DMS53 (cell line): ENCODE measurements at regions not wholly inside any gene's neighbourhood (a gene's known extent, or its start where the extent isn't known, plus 50 kb on each side); places are given as distances from the start of the nearest gene placed in this dataset.
A peak's percentile ranks its signal among the peaks of the same experiment; 100 is the strongest.

Experiments used
- DNase-seq: peaks from one replicate; lab custom pipeline; 2025; lab: John Stamatoyannopoulos, UW

- no peak for DNase-seq
Observed at GRCh38 chr12:102781117-102781516, 135.9 kb downstream of the PAH start.

GRCh38 chr12:102776041-102776440 is 141.0 kb downstream of the PAH start:
- DNase-seq = no peak

DNA sequence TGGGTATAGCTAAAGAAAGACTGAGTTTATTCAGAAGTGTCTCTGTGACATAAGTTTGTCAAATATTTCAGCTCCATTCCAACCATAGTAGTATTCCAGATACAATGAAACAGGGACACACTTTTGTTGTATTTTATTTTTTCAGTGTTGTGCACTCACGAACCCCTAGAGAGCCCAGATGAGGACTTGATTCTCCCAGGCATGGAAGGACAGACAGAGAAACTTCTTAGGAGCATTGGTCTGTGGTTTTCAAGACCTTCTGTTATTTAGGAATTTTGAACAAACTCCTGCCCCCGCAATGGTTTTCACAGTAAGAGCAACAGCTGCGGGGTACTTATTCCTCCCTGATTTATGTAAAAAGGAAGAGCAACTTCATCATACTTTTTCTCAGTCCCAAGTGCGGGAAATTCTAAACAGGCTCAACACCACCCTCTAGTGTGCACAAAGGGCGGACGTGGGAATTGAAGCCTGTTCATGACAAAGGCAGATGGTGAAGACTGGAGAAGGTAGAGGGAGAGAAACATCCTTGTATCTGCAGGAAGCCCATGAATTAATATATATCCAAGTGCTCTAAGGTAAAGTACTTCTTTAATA is 147.6 kb downstream of the PAH start:
- DNase-seq = peak; percentile 88

DNA sequence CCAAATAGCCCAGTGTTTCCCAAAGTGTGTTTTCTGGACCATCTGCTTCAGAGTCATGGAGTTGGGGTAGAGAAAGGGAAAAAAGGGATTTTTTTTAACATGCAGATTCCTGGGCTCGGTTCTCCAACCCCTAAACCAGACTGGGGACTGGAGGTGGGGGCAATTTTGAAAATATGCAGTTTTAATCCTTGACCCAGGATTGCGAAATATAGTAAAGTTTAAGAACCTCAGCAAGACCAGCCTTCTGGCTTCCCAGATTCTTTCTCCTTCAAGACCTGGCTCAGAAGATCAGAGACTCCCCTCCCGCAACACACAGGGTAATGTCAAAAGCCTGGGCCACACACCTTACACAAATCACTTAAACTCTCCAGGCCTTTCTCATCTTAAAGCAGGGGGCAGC is 150.1 kb downstream of the PAH start:
- no peak for DNase-seq

DNA sequence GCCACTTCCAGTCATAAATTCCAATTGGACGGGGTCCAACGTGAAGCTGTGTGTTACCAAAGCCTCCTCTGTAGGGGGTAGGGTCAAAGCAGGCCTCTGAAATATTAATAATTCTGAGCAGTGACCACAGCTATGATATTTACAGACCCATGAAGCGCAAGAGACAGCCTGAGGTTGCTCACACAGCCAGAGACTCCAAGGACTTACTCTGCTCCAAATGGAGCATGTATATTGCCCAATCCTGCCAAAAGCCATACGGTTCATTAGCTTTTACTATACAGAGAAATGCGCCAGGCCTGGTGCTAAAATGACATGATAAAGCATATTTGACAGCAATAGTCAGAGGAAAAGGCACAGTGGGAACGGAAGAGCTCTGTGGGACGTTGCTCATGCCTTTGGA is 151.3 kb downstream of the PAH start:
- no peak for DNase-seq

GRCh38 chr12:102763471-102763870 is 153.6 kb downstream of the PAH start:
- no peak for DNase-seq

- DNase-seq = no peak
Observed at GRCh38 chr12:102763061-102763460, 154.0 kb downstream of the PAH start.

DNA sequence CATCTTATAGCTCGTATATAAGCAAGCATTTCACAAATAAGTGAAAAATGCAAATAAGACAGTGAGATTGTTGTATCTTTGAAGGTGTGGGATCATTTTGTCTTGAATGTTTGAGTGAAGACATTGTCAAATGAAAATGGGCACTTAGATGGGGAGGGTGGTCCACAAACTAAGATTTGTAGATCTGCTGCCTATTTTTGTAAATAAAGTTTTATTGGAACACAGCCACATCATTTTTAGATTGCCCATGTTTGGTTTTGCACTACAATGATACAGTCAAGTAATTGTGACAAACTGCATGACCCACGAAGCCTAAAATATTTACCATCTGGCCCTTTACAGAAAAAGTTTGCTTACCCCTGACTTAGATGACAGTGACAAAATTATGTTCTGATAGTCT is 156.7 kb downstream of the PAH start:
- no peak for DNase-seq

GRCh38 chr12:102759466-102759865 is 157.6 kb downstream of the PAH start:
- no peak for DNase-seq

DNA sequence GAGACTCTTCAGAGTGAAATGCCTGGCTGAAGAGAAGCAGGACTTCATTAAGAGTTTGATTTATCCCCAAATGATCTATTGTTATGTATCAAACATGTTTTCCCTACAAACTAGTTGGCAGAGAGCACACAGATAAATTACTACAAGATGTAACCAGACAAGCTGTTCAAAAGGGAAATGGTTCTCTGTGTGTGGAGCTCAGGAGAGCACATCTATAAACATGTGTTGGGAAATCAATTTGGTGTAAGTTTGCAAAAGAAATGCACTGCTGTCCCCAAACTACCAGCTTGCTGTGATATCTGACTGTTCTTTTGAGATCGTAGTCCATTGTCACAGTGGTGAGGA is 159.2 kb downstream of the PAH start:
- DNase-seq = no peak

DNA sequence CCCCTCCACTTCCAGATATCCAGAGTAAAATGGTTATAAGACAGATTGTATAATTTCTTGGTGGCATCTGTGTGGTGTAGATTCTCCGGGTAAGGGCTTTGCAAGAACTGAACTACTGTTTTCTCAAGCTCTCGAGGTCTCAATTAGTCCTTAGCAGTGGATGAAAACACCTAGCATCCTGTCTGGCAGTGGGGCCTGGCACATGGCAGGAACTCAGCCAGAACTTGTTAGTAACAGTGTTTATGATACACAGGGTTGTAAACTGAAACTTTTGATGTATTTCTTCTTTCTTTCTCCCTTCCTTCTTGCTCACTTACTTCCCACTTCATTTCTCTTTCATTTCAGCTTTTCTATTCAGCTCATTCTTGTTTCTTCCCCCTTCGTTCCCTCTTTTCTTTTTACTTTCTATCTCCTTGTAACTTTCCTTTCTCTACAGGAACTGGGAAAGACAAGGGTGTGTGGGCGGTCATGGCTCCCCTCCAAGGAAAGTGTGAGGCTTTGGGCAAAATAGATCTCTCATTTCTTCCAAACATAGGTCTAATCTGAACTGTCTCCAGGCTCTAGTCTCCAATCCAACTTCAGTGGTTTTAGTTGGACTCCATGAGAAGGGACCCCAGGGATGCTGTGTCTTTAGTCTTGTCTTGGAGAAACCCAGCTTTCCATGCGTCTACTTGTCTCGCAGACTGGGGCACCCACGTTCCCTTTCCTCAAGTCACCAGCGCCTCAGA is 159.7 kb downstream of the PAH start:
- DNase-seq = no peak

DNA sequence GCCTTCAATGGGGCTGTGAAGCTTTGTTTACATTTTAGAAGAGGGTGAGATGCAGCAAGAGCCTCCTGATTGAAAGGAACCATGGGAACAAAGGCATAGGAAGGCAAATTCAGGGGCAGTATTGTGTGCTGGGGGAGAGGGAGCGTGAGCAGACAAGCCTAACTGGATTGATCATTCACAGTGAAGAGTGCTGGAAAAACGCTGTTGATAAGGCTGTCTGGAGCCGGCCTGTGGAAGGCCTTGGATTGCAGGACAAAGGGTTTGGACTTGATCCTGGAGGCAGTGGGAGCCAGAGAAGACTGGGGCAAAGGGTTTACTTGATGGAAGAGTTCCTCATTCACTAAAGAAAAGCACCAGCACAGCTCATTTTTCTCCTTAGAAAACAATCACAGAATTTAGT is 160.5 kb downstream of the PAH start:
- no peak for DNase-seq

DNA sequence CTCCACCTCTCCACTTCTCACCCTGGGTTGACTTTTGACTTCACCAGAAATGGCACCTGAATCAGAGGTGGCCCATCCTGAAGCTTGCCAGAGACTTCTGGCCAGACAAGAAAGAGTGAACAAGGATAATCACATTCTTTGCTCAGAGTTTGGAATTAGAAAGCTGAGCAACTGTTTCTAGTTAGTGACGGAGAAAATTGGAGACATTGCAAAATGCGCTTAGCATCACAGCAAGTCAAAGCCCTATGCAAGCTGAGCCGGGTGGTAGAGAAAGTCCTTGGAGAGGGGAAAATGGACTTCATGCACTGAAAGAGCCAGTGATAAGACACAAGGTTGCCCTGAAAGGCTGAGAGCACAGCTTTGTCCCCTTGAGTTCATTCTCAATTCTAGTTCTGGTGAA is 161.8 kb downstream of the PAH start:
- DNase-seq = no peak

DNA sequence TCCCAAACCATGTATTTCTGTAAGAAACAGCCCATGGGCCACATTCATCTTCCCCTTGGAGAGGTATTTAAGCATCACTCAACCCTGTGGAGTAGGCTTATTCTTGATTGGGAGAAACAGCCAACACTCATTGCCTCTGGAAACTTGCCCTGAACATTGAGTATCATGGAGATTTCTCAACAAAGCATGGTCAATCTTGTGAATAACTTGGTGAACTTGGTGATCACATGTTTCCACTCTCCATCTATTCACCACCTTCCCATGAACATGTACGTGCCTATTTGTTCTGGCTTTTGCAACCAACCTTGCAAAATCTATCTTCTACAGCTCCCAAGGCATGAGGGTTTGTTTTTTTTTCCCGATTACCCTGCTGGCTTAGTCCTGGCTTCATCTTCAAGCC is 163.2 kb downstream of the PAH start:
- DNase-seq = no peak

DNA sequence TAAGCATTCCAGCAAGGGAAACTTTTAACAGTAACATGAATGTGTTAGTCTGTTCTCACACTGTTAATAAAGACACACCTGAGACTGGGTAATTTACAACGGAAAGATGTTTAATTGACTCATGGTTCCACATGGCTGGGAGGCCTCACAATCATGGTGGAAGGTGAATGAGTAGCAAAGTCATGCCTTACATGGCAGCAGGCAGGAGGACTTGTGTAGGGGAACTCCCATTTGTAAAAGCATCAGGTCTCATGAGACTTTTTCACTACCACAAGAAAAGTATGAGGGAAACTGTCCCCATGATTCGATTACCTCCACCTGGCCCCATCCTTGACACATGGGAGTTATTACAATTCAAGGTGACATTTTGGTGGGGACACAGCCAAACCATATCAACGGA is 168.3 kb downstream of the PAH start:
- no peak for DNase-seq

DNA sequence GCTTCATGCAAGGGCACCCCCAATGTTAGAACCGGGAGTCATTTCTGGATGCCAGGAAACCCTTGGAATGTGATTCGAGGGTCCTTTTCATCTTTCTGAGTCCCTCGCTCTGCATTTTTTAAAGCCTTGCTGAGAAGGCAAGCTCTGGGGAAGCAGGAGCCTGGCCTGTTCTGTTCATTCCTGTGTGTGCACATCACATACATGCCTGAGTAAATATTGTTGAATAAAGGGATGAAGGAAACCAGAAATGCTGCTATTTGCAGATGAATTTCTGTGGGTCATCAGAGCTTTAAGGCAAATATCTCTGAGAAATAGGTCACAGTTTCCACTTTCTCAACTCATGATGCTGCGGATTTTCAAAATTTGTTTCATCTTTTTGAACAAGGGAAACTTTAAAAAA is 170.1 kb downstream of the PAH start:
- DNase-seq = no peak

DNA sequence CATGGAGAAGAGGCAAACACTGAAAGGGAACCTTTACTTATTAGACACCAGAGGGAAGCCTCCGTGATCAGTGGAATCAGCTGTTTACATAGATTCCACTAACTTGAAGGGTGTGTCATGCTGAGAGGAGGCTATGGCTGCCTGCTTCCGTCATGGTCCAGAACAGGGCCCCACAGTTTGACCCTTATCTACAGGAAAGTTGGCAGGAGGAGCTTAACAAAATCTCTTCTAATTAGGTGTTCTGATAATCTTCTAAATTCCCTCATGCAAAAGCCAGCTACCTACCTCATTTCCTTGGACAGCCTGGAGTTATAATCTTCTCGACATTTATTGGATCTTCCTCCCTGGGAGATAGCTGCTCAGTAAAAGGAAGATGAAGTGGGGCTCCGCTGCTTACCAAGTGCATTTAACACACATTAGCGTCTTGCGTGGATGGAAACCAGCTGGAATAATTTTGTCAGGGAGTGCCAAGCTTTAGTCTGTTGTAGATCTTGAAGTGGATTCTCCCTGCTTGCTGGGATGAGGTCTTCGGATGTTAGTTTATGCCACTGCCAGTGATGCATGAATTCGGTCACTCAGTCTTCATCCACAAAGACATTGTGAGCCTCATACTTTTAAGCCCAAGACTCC is 171.0 kb downstream of the PAH start:
- no peak for DNase-seq

DNA sequence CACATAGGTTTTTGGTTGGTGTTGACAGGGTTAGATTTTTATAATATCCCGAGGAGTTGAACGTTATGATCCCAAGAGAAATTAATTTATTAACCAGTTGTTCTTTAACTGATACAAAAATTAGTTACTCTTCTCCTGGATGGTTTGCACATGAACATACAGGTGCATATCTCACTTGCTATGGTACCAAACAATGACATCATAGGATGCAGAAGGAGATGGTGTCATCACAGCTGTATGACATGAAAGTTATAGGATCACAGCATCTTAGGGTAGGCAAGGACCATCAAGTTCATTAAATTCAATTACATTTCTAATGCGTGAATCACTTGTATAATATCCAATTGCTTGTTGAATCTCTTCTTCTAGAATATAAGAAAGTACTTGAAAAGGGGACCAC is 175.8 kb downstream of the PAH start:
- no peak for DNase-seq

GRCh38 chr12:102740141-102740955 is 176.7 kb downstream of the PAH start:
- DNase-seq = peak; percentile 79

DNA sequence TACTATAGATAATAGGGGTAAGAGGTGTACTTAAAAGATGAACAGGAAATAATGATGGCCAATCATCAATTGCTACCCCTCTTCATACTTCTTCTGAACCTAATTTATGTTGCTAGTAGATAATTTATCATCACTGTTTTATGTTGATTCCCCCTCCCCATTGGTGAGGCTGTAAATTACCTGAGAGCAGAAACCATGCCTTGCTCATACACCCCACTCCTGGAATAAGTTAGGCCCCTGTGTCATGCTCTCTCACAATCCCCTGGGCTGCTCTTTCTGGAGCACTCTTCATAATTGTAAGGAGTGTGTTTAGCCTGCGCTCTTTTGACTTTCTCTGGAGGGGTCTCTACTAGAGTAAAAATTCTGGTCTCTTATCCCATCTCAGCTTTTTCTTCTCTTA is 180.7 kb downstream of the PAH start:
- no peak for DNase-seq

GRCh38 chr12:102735104-102735503 is 181.9 kb downstream of the PAH start:
- no peak for DNase-seq

DNA sequence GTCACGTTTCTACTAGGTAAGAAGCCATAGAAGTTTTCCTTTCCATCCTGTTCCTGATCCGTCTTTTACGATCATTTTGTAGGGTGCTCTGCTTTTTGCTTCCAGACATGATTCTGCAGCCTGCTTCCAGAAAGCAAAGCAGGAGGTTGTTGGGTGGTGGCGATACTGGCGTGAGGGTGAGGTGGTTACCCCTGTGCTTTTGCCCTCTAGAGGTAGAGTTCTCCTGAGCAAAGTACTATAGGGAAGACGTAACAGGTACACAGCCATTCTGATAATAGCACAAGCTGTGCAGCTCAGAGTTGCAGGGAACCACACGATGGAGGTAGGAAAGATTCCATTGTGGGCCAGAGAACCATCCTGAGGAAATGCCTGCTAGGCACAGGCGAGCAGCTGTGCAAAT is 186.0 kb downstream of the PAH start:
- DNase-seq = no peak
